Dedifferentiated amniotic fluid mesenchymal stem cell (primary cell): ENCODE measurements at regions not wholly inside any gene's neighbourhood (a gene's known extent, or its start where the extent isn't known, plus 50 kb on each side); places are given as distances from the start of the nearest gene placed in this dataset.

Experiments used
- DNase-seq: peaks from one replicate; pipeline ENCODE4 v3.0.0-alpha.2; 2016; ENCODE audit errors: extremely low spot score

DNA sequence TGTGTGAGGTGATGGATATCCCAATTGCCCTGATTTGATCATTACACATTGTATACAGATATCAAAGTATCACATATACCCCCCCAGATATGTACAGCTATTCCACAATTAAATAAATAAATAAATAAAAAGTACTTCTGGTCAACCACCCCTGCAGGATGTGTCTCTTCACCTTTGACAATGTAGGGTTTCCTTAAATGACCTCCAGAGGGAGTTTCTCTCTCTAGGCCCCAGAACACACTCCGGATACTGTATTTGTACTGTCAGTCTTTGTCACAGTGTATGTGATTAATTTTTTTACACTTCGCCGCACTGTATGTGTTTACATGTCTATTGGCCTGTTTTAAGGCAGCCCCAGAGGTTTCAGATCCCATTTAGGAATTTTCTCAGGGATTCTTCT is 123.6 kb downstream of the ADCYAP1R1 start:
- no peak for DNase-seq

GRCh38 chr7:31171984-31172383 is 119.9 kb downstream of the ADCYAP1R1 start:
- DNase-seq = no peak

DNA sequence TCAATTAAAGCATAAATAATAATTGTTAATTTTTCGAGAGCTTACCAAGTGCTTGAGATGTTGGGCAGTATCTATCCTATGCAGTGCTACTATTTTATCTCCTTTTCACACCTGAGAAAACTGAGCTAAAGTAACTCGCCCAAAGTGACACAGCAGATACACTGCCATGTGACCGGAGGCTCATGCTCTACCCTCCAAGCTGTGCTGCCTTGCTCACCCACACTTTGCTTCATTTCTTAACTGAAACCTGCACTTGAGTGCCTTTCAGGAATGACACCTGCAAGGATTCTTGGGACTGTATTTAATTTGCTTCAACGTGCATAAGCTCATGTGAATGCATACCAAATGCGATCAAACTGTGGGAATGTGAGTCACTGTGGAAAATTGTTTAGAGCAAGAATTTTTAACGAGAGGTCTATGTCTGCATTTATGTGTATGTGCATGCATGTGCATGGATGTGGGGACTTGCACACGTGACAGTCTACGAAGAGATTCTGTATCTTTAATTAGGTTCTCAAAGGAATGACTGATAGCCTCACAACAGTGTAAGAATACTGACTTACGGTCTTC is 119.2 kb downstream of the ADCYAP1R1 start:
- no peak for DNase-seq
